Limb (tissue), 2 donors: ENCODE measurements at regions not wholly inside any gene's neighbourhood (a gene's known extent, or its start where the extent isn't known, plus 50 kb on each side); places are given as distances from the start of the nearest gene placed in this dataset.
"Not testable (repeated sequence)": the region's sequence is repeated elsewhere in the genome, so short reads cannot be mapped to it uniquely, and the experiment has no call there.

Experiments
- DNase-seq, 2 donors: peaks; one replicate each; pipeline ENCODE4 v3.0.0-alpha.2; 2016; ENCODE audit errors: extremely low spot score in 2 of 2

- no peak for DNase-seq
Measured at GRCh38 chr6:66054967-66055366, 347.9 kb upstream of the EYS start.

- no peak for DNase-seq
Measured at GRCh38 chr6:66051812-66052211, 344.8 kb upstream of the EYS start.

- DNase-seq, result no peak
Measured at GRCh38 chr6:66048684-66049474, 341.9 kb upstream of the EYS start.

- DNase-seq, result no peak
Measured at GRCh38 chr6:66032626-66033025, 325.6 kb upstream of the EYS start.

GRCh38 chr6:66029391-66029790 lies 322.4 kb upstream of the EYS start:
- DNase-seq, result no peak

GRCh38 chr6:65999288-65999791 lies 292.3 kb upstream of the EYS start:
- DNase-seq, result no peak

- DNase-seq, result no peak
Measured at GRCh38 chr6:65998544-65998943, 291.5 kb upstream of the EYS start.

GRCh38 chr6:65997539-65997938 lies 290.5 kb upstream of the EYS start:
- no peak for DNase-seq

- DNase-seq, result no peak
Measured at GRCh38 chr6:65996096-65996495, 289.1 kb upstream of the EYS start.

- DNase-seq, result no peak
Measured at GRCh38 chr6:65989676-65990075, 282.6 kb upstream of the EYS start.

- DNase-seq, result peak in 1 of 2 donors; percentile 14
Measured at GRCh38 chr6:65988006-65988405, 281.0 kb upstream of the EYS start.

GRCh38 chr6:65984089-65984488 lies 277.1 kb upstream of the EYS start:
- DNase-seq, result no peak

GRCh38 chr6:65979120-65979519 lies 272.1 kb upstream of the EYS start:
- no peak for DNase-seq

GRCh38 chr6:65971252-65971651 lies 264.2 kb upstream of the EYS start:
- DNase-seq, result not testable (repeated sequence)

GRCh38 chr6:65964261-65964660 lies 257.2 kb upstream of the EYS start:
- DNase-seq, result no peak

- DNase-seq, result no peak
Measured at GRCh38 chr6:65955034-65955433, 248.0 kb upstream of the EYS start.

- DNase-seq, result no peak
Measured at GRCh38 chr6:65948062-65948461, 241.0 kb upstream of the EYS start.

GRCh38 chr6:65943548-65943947 lies 236.5 kb upstream of the EYS start:
- DNase-seq, result peak in 1 of 2 donors; percentile 8

GRCh38 chr6:65943051-65943450 lies 236.0 kb upstream of the EYS start:
- DNase-seq, result peak in 1 of 2 donors; percentile 74

GRCh38 chr6:65938000-65938399 lies 231.0 kb upstream of the EYS start:
- peak in 1 of 2 donors; percentile 43 for DNase-seq

GRCh38 chr6:65935412-65935811 lies 228.4 kb upstream of the EYS start:
- DNase-seq, result no peak

- DNase-seq, result no peak
Measured at GRCh38 chr6:65933390-65933789, 226.4 kb upstream of the EYS start.

GRCh38 chr6:65927141-65927540 lies 220.1 kb upstream of the EYS start:
- no peak for DNase-seq
